Epidermal melanocyte (primary cell): ENCODE measurements at regions not wholly inside any gene's neighbourhood (a gene's known extent, or its start where the extent isn't known, plus 50 kb on each side); places are given as distances from the start of the nearest gene placed in this dataset.
A peak's percentile ranks its signal among the peaks of the same experiment; 100 is the strongest.
"Not testable (repeated sequence)": the region's sequence is repeated elsewhere in the genome, so short reads cannot be mapped to it uniquely, and the experiment has no call there.

Source experiments
- DNase-seq: peaks from one replicate; pipeline ENCODE4 v3.0.0; 2011; ENCODE audit warnings: low spot score; ENCODE audit not compliant: insufficient read length

- DNase-seq: not testable (repeated sequence)
These were observed 262.5 kb downstream of the SMARCA2 start for GRCh38 chr9:2277644-2278043.

- not testable (repeated sequence) for DNase-seq
These were observed 264.0 kb downstream of the SMARCA2 start for GRCh38 chr9:2279138-2279537.

GRCh38 chr9:2281031-2281802, 266.1 kb downstream of the SMARCA2 start:
- DNase-seq: no peak

DNA sequence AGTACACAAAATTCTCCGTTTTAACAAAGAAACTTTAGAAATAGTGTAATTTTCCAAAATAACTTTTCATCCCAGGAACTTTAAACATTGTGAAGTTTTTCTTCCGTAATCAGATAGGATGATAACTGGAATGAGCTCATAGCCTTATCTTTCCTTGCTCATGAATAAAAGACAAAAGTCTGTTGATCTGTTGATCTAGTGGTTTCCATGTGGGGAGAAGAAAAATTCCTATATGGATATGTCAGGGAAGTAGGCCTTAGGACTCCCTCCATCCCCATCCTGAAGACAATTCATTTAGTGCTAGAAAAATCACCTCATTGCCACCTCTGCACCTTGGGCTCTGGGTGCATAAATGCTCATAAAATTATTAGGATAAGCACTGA, 266.6 kb downstream of the SMARCA2 start:
- DNase-seq: no peak

DNA sequence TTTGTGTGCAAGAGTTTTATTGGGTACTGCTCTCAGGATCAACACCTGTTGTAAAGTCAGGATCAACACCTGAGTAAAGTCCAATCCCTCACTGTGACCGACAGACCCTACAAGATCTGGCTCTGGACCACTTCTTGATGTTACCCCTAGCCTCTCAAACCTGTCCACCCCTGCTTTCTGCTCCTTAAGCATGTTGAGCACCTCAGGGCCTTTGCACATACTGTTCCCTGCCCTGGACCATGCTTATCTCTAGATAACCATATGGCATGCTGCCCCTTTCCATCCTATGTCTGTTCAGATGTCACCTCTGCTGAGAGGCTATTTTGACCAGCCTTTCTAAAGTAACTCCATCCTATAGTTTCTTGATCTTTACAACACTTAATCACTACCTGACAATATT, 269.6 kb downstream of the SMARCA2 start:
- DNase-seq: no peak

GRCh38 chr9:2285416-2286332, 270.5 kb downstream of the SMARCA2 start:
- no peak for DNase-seq

GRCh38 chr9:2286333-2286705, 271.2 kb downstream of the SMARCA2 start:
- DNase-seq: no peak

GRCh38 chr9:2286825-2287455, 271.8 kb downstream of the SMARCA2 start:
- DNase-seq: no peak

DNA sequence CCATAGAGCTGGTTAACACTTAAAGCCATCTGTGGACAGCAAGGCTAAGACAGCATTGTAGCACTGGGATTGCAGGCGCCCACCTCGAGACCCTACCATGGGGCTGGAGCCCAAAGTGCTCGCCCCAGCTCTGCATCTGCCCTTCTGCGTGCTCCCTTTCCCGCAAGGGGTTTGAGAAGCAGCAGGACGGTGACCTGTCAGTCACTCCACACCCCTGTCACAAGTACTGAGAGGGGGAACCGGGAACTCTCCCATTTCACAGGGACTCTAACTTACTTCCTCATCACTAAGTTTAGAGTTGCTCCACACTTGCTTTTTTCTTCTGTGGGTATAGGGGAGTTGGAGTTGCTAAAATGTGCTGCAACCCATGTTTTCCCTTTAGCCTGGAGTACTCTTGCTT, 273.2 kb downstream of the SMARCA2 start:
- DNase-seq: no peak

DNA sequence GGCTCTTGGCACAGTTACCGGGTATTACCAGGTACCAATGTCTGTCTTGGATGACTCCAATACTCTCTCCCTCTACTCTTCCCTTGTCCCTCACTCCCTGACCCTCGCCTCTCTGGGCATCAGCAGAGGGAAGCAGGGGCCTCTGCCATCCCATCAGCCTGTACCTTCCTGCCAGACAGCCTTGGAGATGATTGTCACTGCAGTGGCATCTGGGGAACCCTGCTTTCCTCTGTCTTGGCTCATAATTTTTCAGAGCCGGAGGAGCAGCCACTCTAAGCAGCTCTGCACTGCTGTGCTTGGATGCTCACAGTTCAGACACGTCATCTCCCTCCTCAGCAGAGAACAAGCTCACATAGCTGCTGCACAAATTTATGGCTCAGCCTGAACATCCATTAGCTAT, 274.1 kb downstream of the SMARCA2 start:
- no peak for DNase-seq

- DNase-seq: no peak
These were observed 275.2 kb downstream of the SMARCA2 start for GRCh38 chr9:2290382-2290781.

DNA sequence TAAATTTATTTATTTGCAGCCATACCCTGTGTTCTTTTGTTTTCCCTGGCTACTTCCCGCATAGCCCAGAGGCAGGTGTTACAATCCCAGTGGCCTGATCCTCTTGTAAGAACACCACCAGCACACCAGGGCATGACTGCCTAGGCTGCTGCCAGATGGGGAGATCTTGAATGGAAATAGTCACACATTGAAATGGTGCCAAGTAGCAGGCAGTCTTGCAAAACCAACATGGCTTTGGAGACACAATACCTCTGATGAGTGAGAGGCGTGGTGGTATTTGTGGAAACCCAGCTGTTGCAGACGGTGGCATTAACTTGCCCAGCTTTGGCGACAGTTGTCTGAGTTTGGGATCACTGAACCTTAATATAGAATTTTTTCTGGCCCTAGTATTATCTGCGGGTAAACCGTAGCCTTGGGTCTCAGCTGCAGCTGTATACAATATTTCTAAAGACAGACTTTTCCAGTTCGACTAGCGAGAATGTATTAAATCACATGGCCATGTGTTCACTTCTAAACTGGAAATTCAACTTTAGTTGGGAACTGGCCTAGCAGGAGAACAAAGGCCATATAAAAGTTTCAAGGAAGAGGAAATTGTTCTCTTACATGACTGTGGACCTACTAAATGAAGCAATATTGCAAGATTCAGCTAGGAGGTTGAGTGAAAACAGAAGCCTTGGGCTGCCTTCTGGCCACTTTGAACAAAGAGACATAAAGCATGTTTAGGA, 277.0 kb downstream of the SMARCA2 start:
- no peak for DNase-seq

DNA sequence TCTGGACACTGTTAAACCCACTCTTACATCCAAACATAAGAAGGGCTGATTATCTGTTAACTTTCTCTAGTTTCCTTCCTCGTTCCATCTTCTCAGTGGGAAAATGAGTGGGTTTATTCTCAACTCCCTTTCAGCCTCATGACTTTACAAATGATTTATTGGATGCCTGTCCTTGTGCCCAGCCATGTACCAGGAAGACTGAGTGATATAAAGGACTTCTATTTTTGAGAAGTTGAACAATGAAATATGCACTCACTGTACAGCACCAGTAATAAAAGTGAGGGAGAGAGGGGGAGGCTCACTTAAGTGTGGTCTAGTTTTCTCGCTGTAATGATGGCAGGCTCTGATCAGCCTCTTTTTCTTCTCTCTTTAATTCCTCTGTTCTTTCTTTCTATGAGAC, 277.6 kb downstream of the SMARCA2 start:
- no peak for DNase-seq

- DNase-seq: no peak
These were observed 282.6 kb downstream of the SMARCA2 start for GRCh38 chr9:2297771-2298170.

DNA sequence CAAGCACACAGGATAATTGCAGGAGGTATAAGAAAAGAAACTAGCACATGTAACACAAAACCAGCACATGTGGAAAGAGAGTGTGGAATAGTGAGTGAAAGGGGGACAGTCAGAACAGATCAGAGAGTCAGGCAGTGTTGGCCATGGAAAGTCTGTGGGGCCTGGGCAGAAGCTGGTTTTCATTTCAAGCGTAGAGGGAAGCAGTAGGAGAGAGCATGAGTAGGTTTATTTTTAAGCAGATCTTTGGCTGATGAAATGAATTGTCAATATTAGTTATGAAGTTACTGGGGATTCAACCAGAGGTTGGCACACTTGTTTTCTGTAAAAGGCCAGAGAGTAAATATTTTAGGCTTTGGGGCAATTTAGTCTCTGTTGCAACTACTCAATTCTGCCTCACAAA, 283.1 kb downstream of the SMARCA2 start:
- no peak for DNase-seq

GRCh38 chr9:2299156-2299842, 284.2 kb downstream of the SMARCA2 start:
- DNase-seq: no peak

DNA sequence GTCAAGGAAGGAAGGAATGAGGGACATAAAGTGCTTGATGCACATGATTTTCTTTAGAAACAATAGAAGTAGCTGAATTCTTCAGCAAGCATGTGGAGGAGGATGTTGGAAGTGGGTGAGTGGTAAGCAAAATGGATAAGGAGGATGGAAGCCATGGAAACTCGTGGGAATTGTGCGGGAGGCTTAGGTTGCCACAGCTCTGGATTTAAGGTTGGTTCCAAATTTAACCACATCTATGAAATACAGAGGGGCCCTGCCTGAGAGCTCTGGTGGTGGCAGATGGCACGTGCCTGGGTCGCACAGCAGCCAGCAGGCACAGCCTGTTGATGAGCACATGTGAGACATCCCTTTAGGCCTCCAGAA, 284.7 kb downstream of the SMARCA2 start:
- DNase-seq: no peak

DNA sequence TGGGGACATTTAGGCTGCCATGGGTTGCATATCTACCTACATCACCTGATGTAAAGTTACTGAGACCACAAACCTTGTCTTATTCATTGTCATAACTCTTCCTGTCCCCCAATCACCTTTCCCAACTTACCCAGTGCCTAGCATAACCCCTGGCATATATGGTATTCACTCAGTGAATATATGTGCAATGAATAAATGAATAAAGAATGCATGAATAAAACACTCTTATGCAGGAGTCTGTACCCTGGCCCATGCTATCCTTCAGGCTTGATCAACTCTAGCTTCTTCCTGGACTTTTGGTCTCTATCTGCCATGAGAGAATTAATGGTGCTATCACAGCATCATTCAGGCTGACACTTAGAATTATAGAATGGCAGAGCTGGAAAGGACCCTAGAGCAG, 285.2 kb downstream of the SMARCA2 start:
- DNase-seq: no peak

GRCh38 chr9:2302606-2303005, 287.5 kb downstream of the SMARCA2 start:
- DNase-seq: no peak

DNA sequence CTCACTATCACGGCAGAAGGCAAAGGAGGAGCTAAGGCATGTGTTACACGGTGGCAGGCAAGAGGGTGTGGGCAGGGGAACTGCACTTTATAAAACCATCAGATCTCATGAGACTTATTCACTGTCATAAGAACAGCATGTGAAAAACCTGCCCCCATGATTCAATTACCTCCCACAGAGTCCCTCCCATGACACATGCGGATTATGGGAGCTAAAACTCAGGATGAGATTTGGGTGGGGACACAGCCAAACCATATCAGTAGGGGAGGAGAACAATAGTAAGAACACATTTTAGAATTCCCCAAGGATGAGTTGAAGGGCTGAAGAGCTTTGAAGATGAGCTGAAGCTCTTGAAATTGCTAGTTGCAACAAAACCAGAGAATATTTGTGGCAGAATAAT, 287.9 kb downstream of the SMARCA2 start:
- DNase-seq: no peak

DNA sequence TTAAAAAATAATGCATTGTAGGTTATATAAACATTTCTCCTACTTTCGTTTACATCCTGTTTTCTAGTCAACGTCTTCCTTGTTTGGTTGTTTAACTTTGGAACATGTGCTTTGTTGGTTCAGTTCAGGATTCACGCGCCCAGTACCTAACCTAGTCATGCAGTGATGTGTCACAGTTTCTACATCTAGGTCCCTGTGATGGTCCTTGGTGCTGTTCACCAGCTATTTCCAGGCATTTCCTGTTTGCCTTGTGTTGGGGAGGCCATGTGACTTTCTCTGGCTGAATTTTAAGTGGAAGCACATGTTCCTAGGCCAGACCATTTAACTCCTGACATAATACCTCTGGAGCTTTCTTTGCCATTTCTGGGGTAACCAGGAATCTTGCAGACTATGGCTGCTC, 292.3 kb downstream of the SMARCA2 start:
- DNase-seq: peak; percentile 30
